Lower leg skin (tissue), 3 donors: ENCODE measurements at regions not wholly inside any gene's neighbourhood (a gene's known extent, or its start where the extent isn't known, plus 50 kb on each side); places are given as distances from the start of the nearest gene placed in this dataset.

Experiments used
- CTCF ChIP-seq, 3 donors: fragments of 450-650 bp; IDR thresholded peaks; one replicate each; pipeline ENCODE4 v1.5.1; 2016; ENCODE audit warnings: antibody characterized with exemption in 3 of 3, mild to moderate bottlenecking in 3 of 3, moderate library complexity in 2 of 3
- POLR2A ChIP-seq, 2 donors: fragments of 450-650 bp; IDR thresholded peaks; one replicate each; pipeline ENCODE4 v1.6.1; 2016 to 2017; ENCODE audit warnings: antibody characterized with exemption in 2 of 2, mild to moderate bottlenecking in 1 of 2, moderate library complexity in 1 of 2

- no peak for TF ChIP-seq CTCF (IDR thresholded peaks at IDR 0.05)
- TF ChIP-seq POLR2A (IDR thresholded peaks at IDR 0.05): no peak
These were observed 183.2 kb upstream of the RPRM start for GRCh38 chr2:153661801-153662200.
